ENCODE measurements at regions not wholly inside any gene's neighbourhood (a gene's known extent, or its start where the extent isn't known, plus 50 kb on each side); places are given as distances from the start of the nearest gene placed in this dataset.

- TF ChIP-seq REST (IDR thresholded peaks at IDR 0.05; ENCODE audit: insufficient read depth in 1 of 2, low read depth in 2 of 2, low read length in 2 of 2): no peak
- no peak for TF ChIP-seq POLR2AphosphoS5 (IDR thresholded peaks at IDR 0.05; ENCODE audit: low read depth, low read length)
- TF ChIP-seq SIN3A (IDR thresholded peaks at IDR 0.05; ENCODE audit: borderline replicate concordance, insufficient read depth, low read length): no peak
- no peak for TF ChIP-seq FOXP2 (optimal IDR thresholded peaks at IDR 0.05; ENCODE audit: borderline replicate concordance, extremely low read depth, extremely low read length, insufficient read depth)
These were observed 202.5 kb upstream of the RFC3 start for GRCh38 chr13:33615436-33615835.
